HAP-1 (cell line): ENCODE measurements at regions not wholly inside any gene's neighbourhood (a gene's known extent, or its start where the extent isn't known, plus 50 kb on each side); places are given as distances from the start of the nearest gene placed in this dataset.
"Not testable (repeated sequence)": the region's sequence is repeated elsewhere in the genome, so short reads cannot be mapped to it uniquely, and the experiment has no call there.

Source experiments
- DNase-seq, 2 experiments: peaks; one replicate each; pipeline ENCODE4 v3.0.0-alpha.2; 2016 to 2020; ENCODE audit warnings: low spot score in 2 of 2
- H3K27me3 ChIP-seq: fragments of 250-450 bp; sonication (Bioruptor Pico); 2 replicates; pipeline ENCODE4 v1.5.1; 2020; ENCODE audit warnings: low read depth, mild to moderate bottlenecking, moderate library complexity
- H3K36me3 ChIP-seq: fragments of 250-450 bp; sonication (Bioruptor Pico); replicated peaks from 2 replicates; pipeline ENCODE4 v1.5.1; 2020; ENCODE audit warnings: mild to moderate bottlenecking
- H3K4me1 ChIP-seq: fragments of 250-450 bp; sonication (Bioruptor Pico); 2 replicates; pipeline ENCODE4 v1.5.1; 2020; ENCODE audit warnings: mild to moderate bottlenecking
- H3K4me3 ChIP-seq: fragments of 250-450 bp; sonication (Bioruptor Pico); 2 replicates; pipeline ENCODE4 v1.5.1; 2020; ENCODE audit warnings: mild to moderate bottlenecking, moderate library complexity
- H3K9me3 ChIP-seq: fragments of 250-450 bp; sonication (Bioruptor Pico); 2 replicates; pipeline ENCODE4 v1.5.1; 2020; ENCODE audit warnings: mild to moderate bottlenecking, moderate library complexity
- in situ Hi-C: fragments of 300-500 bp; cut with MboI; formaldehyde crosslinking; loops from 3 replicates; pipeline ENCODE4 v1.14.3; 2020; ENCODE audit warnings: low sequenced_read_pairs, inconsistent platforms, mixed read lengths

DNA sequence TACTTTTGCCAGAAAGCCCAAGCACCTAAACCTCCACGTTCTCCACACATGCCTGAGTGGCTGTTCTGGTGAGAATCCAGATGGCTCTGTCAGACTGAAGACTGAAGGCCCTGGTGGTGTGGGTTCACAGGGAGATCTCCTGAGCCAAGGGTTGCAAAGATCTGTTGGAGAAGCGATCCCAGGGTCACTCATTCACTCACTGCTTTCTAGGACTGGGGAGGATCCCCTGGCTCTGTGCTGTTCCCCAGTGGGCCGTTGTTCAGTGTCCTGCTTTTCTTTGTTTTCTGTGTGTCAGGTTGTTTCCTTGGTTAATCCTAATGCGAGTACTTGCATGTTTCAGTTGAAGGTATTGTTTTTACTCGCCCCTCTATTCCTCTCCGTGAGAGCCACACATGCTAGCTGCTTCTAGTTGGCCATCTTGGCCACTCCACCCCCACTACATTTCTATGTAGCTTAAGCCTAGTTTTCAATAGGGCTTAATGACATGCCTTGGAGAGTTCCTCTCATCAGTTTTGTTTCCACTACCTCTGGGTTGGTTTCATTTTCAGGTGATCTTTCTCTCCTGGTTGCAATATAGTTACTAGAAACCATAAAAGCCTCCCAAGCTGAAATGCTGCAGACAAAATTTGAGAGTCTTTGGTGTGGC lies 144.5 kb upstream of the SLC38A2 start:
- H3K4me3 ChIP-seq, result no peak overlapping the region

DNA sequence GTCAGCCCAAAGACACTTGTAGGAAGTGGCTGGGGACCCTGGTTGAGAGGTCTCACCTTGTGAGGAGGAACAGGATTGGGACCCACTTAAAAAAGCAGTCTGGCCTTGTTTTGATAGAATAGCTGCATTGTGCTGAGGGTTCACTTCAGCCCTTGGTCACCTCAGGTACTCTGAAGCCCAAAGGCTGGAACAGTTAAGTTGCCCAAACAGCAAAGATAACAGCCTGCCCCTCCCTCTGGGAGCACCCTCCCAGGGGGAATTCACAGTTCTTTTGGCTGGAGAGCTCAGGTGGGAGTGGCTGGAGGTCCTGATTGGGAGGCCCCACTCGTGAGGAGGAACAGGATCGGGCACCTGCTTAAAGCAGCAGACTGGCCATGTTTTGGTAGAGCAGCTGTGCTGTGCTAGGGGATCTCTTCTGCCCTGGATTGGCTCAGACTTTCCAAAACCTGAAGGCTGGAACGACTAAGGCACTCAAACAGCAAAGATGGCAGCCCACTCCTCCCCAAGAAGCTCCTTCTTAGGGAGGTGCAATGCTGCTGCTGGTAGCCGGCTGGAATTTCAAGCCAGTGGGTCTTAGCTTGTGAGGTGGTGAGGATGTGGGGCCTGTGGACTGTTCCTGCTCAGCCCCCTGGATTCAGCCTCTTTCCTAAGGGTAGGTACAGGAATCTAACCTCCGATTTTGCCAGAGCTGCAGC lies 143.8 kb upstream of the SLC38A2 start:
- no peaks in the 10 kb centered on the region for H3K36me3 ChIP-seq
- in situ Hi-C loops, result no loop called here
- H3K27me3 ChIP-seq, result no peaks in the 10 kb centered on the region
- H3K9me3 ChIP-seq, result no peaks in the 10 kb centered on the region
- no peak for DNase-seq
- no peak overlapping the region for H3K4me3 ChIP-seq
- no peaks in the 10 kb centered on the region for H3K4me1 ChIP-seq

More for the DNA sequence above, 144.5 kb upstream of the SLC38A2 start:
- Histone ChIP-seq H3K9me3 (no peaks in the 10 kb centered on the region), H3K27me3 (no peaks in the 10 kb centered on the region), H3K4me1 (no peaks in the 10 kb centered on the region), H3K36me3 (no peaks in the 10 kb centered on the region)
- in situ Hi-C loops, result no loop called here
- DNase-seq, result no peak

DNA sequence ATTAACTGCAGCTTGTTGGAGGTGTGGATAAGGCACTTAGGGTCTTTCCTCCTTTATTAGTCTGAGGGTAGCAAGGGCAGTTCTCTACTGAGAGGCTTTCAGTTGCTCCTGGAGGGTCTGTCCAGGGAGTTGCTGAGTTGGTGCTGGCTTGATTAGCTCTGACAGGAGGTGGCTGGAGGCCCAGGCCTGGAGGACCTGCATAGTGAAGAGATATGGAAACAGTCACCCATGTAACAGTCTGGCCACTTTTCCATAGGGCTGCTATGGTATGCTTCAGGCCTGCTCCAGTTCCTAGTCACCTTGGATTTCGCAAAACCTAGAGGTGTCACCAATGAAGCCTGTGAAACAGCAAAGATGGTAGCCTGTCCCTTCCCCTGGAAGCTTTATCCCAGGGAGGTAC lies 143.3 kb upstream of the SLC38A2 start:
- Histone ChIP-seq H3K9me3 (no peaks in the 10 kb centered on the region), H3K4me3 (no peak overlapping the region), H3K36me3 (no peaks in the 10 kb centered on the region), H3K4me1 (no peaks in the 10 kb centered on the region), H3K27me3 (no peaks in the 10 kb centered on the region)
- in situ Hi-C loops, result no loop called here
- no peak for DNase-seq

DNA sequence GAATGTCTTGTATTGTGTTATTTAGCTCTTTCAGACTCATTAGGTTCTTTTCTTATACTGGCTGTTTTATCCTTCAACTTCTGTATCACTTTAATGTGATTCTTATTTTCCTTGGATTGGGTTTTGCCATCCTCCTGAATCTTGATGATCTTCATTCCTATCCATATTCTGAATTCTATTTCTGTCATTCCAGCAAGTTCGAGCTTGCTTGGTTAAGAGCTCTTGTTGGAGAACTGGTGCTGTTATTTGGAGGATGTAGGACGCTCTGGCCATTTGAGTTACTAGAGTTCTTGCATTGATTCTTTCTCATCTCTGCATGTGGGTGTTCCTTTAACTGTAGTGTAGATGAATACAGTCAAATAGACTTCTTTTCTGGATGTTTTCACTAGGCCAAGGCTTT lies 142.3 kb upstream of the SLC38A2 start:
- DNase-seq, result no peak
- no peak overlapping the region for H3K4me3 ChIP-seq
- H3K4me1 ChIP-seq, result no peaks in the 10 kb centered on the region
- no peaks in the 10 kb centered on the region for H3K27me3 ChIP-seq
- in situ Hi-C loops, result no loop called here
- H3K36me3 ChIP-seq, result no peaks in the 10 kb centered on the region
- H3K9me3 ChIP-seq, result no peaks in the 10 kb centered on the region

DNA sequence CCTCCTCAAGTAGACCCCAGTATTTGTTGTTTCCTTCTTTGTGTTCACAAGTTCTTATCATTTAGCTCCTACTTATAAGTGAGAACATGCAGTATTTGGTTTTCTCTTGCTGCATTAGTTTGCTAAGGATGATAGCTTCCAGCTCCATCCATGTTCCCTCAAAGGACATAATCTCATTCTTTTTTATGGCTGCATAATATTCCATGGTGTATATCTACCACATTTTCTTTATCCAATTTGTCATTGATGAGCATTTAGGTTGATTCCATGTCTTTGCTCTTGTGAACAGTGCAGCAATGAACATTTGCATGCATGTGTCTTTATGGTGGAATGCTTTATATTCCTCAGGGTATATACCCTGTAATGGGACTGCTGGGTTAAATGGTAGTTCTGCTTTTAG lies 137.7 kb upstream of the SLC38A2 start:
- H3K4me3 ChIP-seq, H3K36me3 ChIP-seq, DNase-seq, in situ Hi-C loops, H3K9me3 ChIP-seq, H3K27me3 ChIP-seq, H3K4me1 ChIP-seq: not testable (repeated sequence)

DNA sequence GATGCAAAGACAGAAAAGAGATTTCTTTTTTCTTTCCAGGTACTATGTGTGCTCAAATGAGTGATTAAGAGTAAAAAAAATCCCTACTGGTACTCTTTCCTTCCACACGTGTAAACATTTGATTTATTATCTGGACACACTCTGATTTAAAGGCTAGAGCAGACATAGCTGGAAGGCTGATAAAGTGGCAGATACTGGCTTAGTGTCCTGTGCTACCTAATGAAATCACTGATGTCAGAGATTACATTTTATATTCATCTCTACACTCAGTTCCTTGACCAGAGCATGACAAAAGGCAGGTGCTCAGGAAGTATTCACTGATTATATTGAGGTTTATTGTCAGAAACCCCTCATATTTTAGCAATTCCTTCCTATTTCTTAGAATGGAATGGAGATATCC lies 136.6 kb upstream of the SLC38A2 start:
- in situ Hi-C loops, result no loop called here
- Histone ChIP-seq H3K4me3 (no peak overlapping the region), H3K36me3 (no peaks in the 10 kb centered on the region), H3K27me3 (no peaks in the 10 kb centered on the region), H3K4me1 (no peaks in the 10 kb centered on the region), H3K9me3 (no peaks in the 10 kb centered on the region; the same call in 1 of the 2 replicates)
- DNase-seq, result no peak

DNA sequence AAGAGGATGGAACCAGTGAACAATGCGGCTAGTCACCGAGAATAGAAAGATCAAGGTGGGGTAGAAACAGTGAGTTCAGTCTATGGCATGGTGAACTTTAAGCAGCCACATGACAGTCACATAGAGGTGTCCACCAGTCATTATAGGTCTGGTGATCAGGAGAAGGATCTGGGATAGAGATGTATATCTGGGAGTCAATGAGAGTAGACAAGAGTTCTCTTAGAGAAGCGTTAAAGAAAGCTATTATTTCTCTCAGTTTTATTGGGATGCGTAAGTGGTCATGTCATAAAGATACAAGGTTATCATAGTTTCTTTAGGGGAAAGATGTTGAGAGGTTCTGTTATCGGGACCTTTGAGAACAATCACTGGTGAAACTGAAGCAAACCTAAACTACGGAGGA lies 136.1 kb upstream of the SLC38A2 start:
- Histone ChIP-seq H3K4me1 (no peaks in the 10 kb centered on the region), H3K27me3 (no peaks in the 10 kb centered on the region), H3K9me3 (no peaks in the 10 kb centered on the region; the same call in 1 of the 2 replicates), H3K36me3 (no peaks in the 10 kb centered on the region), H3K4me3 (no peak overlapping the region)
- no peak for DNase-seq
- in situ Hi-C loops, result no loop called here

DNA sequence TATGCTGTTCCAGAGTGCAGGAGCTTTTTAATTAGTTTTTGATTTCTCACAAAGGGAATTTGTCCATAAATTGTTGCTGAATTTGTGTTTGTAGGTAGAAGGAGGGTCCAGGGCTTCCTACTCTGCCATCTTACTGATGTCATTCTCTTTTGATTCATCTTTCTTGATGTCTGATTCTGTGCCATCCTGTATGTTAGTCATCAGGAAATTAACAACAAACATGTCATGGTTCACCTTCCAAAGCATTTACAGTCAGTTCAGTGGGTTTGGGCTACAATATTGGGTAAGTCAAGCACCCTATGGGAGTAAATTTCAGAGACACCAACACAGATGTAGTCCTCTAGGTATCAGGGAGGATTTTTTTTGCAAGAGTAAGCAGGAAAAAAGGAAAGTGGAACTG lies 135.2 kb upstream of the SLC38A2 start:
- Histone ChIP-seq H3K9me3 (no peaks in the 10 kb centered on the region; the same call in 1 of the 2 replicates), H3K27me3 (no peaks in the 10 kb centered on the region), H3K4me3 (no peak overlapping the region), H3K36me3 (no peaks in the 10 kb centered on the region), H3K4me1 (no peaks in the 10 kb centered on the region)
- in situ Hi-C loops, result no loop called here
- no peak for DNase-seq

DNA sequence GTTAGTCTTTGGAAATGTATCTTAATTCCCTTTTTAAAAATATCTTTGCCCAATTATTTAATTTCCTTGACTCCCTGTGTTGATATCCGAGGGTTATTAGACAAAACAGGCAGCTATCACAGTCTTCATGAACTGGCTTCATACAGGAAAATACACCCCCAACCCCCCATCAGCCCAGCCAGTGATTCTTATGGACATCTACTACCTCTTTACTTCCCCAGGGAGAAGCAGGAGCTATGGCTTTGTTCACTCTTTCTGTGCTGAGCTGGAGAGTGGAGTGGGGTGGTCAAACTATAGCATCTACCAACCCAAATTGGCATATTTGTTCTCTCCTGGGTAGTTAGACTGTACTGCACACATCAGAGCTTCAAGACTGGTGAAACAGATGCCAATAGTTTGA lies 134.4 kb upstream of the SLC38A2 start:
- in situ Hi-C loops, result no loop called here

DNA sequence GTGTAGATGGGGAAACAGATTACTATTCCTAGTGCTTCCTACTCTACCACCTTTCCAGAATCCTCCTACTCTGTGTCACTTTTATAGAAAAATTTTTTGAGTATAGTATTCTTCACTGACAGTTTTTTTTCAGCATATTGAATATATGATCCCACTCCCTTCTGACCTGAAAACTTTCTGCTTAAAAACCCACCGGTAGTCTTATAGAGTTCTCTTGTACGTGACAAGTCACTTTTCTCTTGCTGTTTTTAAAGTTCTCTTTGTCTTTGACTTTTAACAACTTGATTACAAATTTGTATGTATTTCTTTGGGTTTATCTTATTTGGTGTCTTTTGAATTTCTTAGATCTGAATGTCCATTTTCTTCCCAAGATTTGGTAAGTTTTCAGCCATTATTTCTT lies 133.6 kb upstream of the SLC38A2 start:
- DNase-seq, result no peak
- H3K4me3 ChIP-seq, result no peak overlapping the region
- H3K27me3 ChIP-seq, result no peaks in the 10 kb centered on the region
- no peaks in the 10 kb centered on the region; the same call in 1 of the 2 replicates for H3K9me3 ChIP-seq
- in situ Hi-C loops, result no loop called here
- no peaks in the 10 kb centered on the region for H3K36me3 ChIP-seq
- H3K4me1 ChIP-seq, result no peaks in the 10 kb centered on the region

More for the DNA sequence above, 134.4 kb upstream of the SLC38A2 start:
- DNase-seq, result no peak
- no peaks in the 10 kb centered on the region for H3K27me3 ChIP-seq
- no peaks in the 10 kb centered on the region for H3K4me1 ChIP-seq
- H3K9me3 ChIP-seq, result no peaks in the 10 kb centered on the region; the same call in 1 of the 2 replicates
- H3K4me3 ChIP-seq, result no peak overlapping the region
- H3K36me3 ChIP-seq, result no peaks in the 10 kb centered on the region

DNA sequence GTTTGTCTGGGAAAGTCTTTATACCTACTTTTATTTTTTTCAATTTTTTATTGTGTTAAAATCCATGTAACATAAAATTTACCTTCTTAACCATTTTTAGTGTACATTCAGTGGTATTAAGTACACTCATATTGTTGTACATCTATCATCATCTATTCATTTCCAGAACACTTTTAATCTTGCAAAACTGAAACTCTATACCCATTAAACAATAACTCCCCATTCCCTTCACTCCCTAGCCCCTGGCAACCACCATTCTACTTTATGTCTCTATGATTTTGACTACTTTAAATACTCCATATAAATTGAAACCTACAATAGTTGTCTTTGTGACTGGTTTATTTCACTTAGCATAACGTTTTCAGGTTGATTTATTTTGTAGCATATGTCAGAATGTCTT lies 131.9 kb upstream of the SLC38A2 start:
- H3K4me3 ChIP-seq, result no peak overlapping the region
- no peaks in the 10 kb centered on the region for H3K36me3 ChIP-seq
- no peaks in the 10 kb centered on the region for H3K27me3 ChIP-seq
- H3K4me1 ChIP-seq, result no peaks in the 10 kb centered on the region
- no peak for DNase-seq
- no peaks in the 10 kb centered on the region; the same call in 1 of the 2 replicates for H3K9me3 ChIP-seq
- in situ Hi-C loops, result no loop called here

DNA sequence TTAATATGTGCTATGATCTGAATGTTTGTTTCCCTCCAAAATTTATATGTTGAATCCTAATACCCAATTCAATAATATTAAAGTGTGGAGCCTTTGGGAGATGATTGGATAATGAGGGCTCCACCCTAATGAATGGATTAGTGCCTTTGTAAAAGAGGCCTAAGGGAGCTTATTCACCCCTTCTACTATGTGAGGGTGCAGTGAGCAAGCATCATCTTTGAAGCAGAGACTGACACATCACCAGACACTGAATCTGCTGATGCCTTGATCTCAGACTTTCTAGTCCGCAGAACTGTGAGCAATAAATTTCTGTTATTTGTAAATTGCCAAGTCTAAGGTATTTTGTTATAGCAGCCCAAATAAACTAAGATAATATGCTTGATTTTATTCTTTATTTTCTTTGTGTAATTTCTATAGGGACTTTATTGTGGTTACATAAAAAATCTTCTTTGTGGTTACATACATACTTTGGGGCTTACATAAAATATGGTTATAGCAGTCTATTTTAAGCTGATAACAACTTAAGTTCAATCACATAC lies 131.1 kb upstream of the SLC38A2 start:
- no peaks in the 10 kb centered on the region for H3K27me3 ChIP-seq
- in situ Hi-C loops, result no loop called here
- no peaks in the 10 kb centered on the region for H3K36me3 ChIP-seq
- H3K4me1 ChIP-seq, result no peaks in the 10 kb centered on the region
- DNase-seq, result no peak
- no peak overlapping the region for H3K4me3 ChIP-seq
- H3K9me3 ChIP-seq, result no peaks in the 10 kb centered on the region; the same call in 1 of the 2 replicates

DNA sequence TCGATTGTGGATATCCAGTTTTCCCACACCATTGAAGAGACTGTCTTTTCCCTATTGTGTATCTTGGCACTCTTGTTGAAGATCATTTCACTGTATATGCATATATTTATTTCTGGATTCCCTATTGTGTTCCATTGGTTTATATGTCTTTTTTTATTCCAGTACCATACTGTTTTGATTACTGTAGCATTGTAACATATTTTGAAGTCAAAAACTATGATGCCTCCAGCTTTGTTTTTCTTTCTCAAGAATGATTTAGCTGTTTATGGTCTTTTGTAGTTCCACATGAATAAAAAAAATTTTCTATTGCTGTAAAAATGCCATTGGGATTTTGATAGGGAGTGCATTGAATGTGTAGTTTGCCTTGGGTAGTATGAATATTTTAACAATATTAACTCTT lies 128.1 kb upstream of the SLC38A2 start:
- H3K36me3 ChIP-seq, result no peaks in the 10 kb centered on the region
- no peaks in the 10 kb centered on the region for H3K27me3 ChIP-seq
- DNase-seq, result no peak
- no peaks in the 10 kb centered on the region for H3K4me1 ChIP-seq
- H3K4me3 ChIP-seq, result no peak overlapping the region
- H3K9me3 ChIP-seq, result no peaks in the 10 kb centered on the region
- in situ Hi-C loops, result no loop called here

DNA sequence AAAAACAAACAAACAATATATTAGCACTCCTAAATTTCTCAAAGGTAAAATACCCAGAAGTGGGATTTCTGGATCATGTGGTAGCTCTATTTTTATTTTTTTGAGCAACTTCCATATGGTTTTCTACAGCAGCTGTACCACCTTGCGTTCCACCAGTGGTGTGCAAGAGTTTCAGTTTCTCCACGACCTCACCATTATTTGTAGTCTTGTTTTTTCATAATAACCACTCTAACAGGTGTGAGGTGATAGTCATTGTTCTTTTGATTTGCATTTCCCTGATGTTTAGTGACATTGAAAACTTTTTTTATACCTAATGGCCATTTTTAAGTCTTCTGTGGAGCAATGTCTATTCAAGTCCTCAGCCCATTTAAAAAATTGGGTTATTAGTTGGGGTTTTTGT lies 127.3 kb upstream of the SLC38A2 start:
- DNase-seq, result no peak
- Histone ChIP-seq H3K4me1 (no peaks in the 10 kb centered on the region; the same call in 1 of the 2 replicates), H3K9me3 (no peaks in the 10 kb centered on the region), H3K27me3 (no peaks in the 10 kb centered on the region), H3K36me3 (no peaks in the 10 kb centered on the region), H3K4me3 (no peak overlapping the region)
- in situ Hi-C loops, result no loop called here
